Stomach (tissue), 8 donors: ENCODE measurements at regions not wholly inside any gene's neighbourhood (a gene's known extent, or its start where the extent isn't known, plus 50 kb on each side); places are given as distances from the start of the nearest gene placed in this dataset.

ENCODE experiments used
- DNase-seq, 2 donors: peaks; one replicate each; pipeline versions ENCODE4 v3.0.0 to v3.0.0-alpha.2; 2013 to 2019
- H3K27ac ChIP-seq, 5 donors: fragments of 200-600 bp in 4 of 5; sonication (generic) in 4 of 5; one replicate each; pipeline ENCODE4 v1.5.1; 2013 to 2019; ENCODE audit warnings: mild to moderate bottlenecking in 1 of 5, moderate library complexity in 1 of 5
- H3K27me3 ChIP-seq, 3 donors: fragments of 200-600 bp; sonication (generic); one replicate each; pipeline ENCODE4 v1.5.1; 2017 to 2019; ENCODE audit warnings: mixed run types in 1 of 3
- H3K36me3 ChIP-seq, 4 donors: fragments of 200-600 bp; sonication (generic); 1 replicate in 3 of 4; 2 replicates in 1 of 4; pipeline ENCODE4 v1.5.1; 2016 to 2019
- H3K4me1 ChIP-seq, 4 donors: fragments of 200-600 bp; sonication (generic); one replicate each; pipeline ENCODE4 v1.5.1; 2016 to 2019
- H3K4me3 ChIP-seq, 4 donors: fragments of 200-600 bp; sonication (generic) in 3 of 4; one replicate each; pipeline ENCODE4 v1.5.1; 2016 to 2019; ENCODE audit warnings: mild to moderate bottlenecking in 1 of 4
- H3K9me3 ChIP-seq, 4 donors: fragments of 200-600 bp; sonication (generic); one replicate each; pipeline ENCODE4 v1.5.1; 2016 to 2019
- EP300 ChIP-seq: sonication (generic); formaldehyde crosslinking; IDR thresholded peaks from one replicate; pipeline ENCODE4 v1.6.1; 2017; ENCODE audit warnings: antibody characterized with exemption
- POLR2A ChIP-seq, 4 donors: fragments of 450-650 bp; IDR thresholded peaks; one replicate each; pipeline ENCODE4 v1.6.1; 2016; ENCODE audit warnings: antibody characterized with exemption in 4 of 4, control low read depth in 2 of 4, mild to moderate bottlenecking in 1 of 4, moderate library complexity in 1 of 4
- POLR2AphosphoS5 ChIP-seq, 3 donors: sonication (generic); formaldehyde crosslinking; IDR thresholded peaks; one replicate each; pipeline ENCODE4 v1.6.1; 2016; ENCODE audit warnings: antibody characterized with exemption in 3 of 3
- WGBS, 5 donors: extraction: QIAGEN DNeasy Blood & Tissue Kit in 3 of 5; methylation state at CpG; one replicate each; pipeline versions ENCODE4 v1.1.5 to v1.1.7; 2013 to 2018; 5-methylcytosine and 5-hydroxymethylcytosine counted together
- intact Hi-C: fragments of 100-400 bp; cut with DNase I; formaldehyde crosslinking; loops from one replicate; pipeline ENCODE4 v1.15.1; 2023; ENCODE audit warnings: low total_unique reads
- TF ChIP-seq, protein P1 (sequence below), 7 experiments: fragments of 450-650 bp in 4 of 7; fragments of 200-600 bp in 3 of 7; sonication (generic) in 3 of 7; IDR thresholded peaks; one replicate each; pipeline ENCODE4 v1.5.1; 2016 to 2019; ENCODE audit warnings: antibody characterized with exemption in 7 of 7, control low read depth in 2 of 7, mild to moderate bottlenecking in 1 of 7
- donor health status: healthy with polysubstance abuse.
- donor health status: Bipolar disorder and iron deficiency.
- donor health status: healthy.

DNA sequence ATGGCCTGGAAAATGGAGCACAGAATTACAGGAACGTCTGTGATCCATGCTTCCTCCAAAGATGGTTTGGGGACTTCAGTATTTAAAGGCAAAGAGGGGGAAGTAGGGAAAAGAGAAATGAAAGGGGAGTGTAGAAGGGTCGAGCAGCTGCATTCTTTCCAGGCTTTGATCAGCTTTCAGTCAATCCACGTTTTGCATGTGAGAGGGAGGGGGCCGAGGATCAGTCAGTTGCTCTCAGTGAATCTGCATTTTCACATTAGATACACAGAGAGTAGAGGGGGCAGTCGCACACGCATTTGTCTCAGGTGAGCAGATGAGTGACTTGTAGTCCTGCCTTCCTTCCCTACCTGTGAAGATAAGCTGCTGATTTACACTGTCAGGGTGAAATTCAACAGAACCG is 78.8 kb downstream of the FOXF2 start:
- intact Hi-C loops = no loop called here
- 27 to 40% (median 36%) methylated on average over 7 of the region's 7 CpGs for WGBS, 5 donors
- no peak for DNase-seq
- no peak overlapping the region for H3K4me3 ChIP-seq
- TF ChIP-seq, protein P1, sequence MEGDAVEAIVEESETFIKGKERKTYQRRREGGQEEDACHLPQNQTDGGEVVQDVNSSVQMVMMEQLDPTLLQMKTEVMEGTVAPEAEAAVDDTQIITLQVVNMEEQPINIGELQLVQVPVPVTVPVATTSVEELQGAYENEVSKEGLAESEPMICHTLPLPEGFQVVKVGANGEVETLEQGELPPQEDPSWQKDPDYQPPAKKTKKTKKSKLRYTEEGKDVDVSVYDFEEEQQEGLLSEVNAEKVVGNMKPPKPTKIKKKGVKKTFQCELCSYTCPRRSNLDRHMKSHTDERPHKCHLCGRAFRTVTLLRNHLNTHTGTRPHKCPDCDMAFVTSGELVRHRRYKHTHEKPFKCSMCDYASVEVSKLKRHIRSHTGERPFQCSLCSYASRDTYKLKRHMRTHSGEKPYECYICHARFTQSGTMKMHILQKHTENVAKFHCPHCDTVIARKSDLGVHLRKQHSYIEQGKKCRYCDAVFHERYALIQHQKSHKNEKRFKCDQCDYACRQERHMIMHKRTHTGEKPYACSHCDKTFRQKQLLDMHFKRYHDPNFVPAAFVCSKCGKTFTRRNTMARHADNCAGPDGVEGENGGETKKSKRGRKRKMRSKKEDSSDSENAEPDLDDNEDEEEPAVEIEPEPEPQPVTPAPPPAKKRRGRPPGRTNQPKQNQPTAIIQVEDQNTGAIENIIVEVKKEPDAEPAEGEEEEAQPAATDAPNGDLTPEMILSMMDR (IDR thresholded peaks at IDR 0.05) = no peak
- TF ChIP-seq EP300 (no peak), POLR2AphosphoS5 (IDR thresholded peaks at IDR 0.05) (no peak), POLR2A (IDR thresholded peaks at IDR 0.05) (no peak)
- H3K9me3 ChIP-seq = no peaks in the 10 kb centered on the region
- peaks cover 0 to 21% (median 0%) of the 10 kb centered on the region in 3 donors for H3K27me3 ChIP-seq
- H3K36me3 ChIP-seq = no peaks in the 10 kb centered on the region
- H3K27ac ChIP-seq = no peak overlapping the region
- H3K4me1 ChIP-seq = no peaks in the 10 kb centered on the region

DNA sequence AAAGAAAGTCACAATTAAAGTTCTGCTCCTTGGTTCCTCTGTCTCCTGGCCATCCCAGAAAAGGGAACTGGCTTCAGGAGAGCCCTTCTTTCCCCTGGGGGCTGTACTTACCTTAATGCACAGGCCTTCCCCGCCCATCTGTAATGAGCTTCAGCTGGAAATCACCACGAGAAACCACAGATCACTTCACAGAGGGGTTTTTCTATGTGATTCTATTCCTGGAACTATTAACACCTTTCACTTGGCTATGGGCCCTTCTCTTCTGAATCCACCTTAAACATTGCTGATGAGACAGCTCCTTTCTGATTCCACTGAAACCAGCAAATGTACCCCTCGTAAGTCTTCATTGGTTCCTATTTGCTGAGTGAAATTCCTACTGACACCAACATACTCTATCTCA is 80.7 kb downstream of the FOXF2 start:
- H3K36me3 ChIP-seq = no peaks in the 10 kb centered on the region
- no peak overlapping the region for H3K4me3 ChIP-seq
- peaks cover 0 to 26% (median 0%) of the 10 kb centered on the region in 3 donors for H3K27me3 ChIP-seq
- H3K9me3 ChIP-seq = no peaks in the 10 kb centered on the region
- H3K27ac ChIP-seq = no peak overlapping the region
- H3K4me1 ChIP-seq = no peaks in the 10 kb centered on the region
- no peak for DNase-seq
- intact Hi-C loops = no loop called here
- 50 to 89% (median 64%) methylated on average over 3 of the region's 3 CpGs for WGBS, 5 donors
- TF ChIP-seq, protein P1 (IDR thresholded peaks at IDR 0.05) = no peak
- TF ChIP-seq POLR2AphosphoS5 (IDR thresholded peaks at IDR 0.05) (no peak), EP300 (no peak), POLR2A (IDR thresholded peaks at IDR 0.05) (no peak)

DNA sequence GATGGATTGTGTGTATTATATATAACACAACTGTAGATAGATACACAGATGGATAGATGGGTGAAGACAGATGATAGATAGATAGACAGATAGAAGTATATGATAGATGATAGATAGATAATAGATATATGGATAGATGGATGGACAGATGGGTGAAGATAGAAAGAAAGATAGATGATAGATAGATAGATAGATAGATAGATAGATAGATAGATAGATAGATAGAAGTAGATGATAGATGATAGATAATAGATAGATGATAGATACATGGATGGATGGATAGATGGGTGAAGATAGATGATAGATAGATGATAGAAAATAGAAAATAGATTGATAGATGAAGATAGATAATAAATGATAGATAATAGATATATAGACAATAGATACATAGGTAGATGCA is 83.3 kb downstream of the FOXF2 start:
- Histone ChIP-seq H3K27ac (no peak overlapping the region), H3K9me3 (no peaks in the 10 kb centered on the region), H3K36me3 (no peaks in the 10 kb centered on the region), H3K4me3 (no peak overlapping the region), H3K27me3 (peaks cover 0 to 26% (median 0%) of the 10 kb centered on the region in 3 donors), H3K4me1 (no peaks in the 10 kb centered on the region)
- TF ChIP-seq EP300 = no peak
- TF ChIP-seq POLR2AphosphoS5 (IDR thresholded peaks at IDR 0.05) = no peak
- TF ChIP-seq, protein P1 (IDR thresholded peaks at IDR 0.05) = no peak
- TF ChIP-seq POLR2A (IDR thresholded peaks at IDR 0.05) = no peak
- intact Hi-C loops = no loop called here
- no peak for DNase-seq

DNA sequence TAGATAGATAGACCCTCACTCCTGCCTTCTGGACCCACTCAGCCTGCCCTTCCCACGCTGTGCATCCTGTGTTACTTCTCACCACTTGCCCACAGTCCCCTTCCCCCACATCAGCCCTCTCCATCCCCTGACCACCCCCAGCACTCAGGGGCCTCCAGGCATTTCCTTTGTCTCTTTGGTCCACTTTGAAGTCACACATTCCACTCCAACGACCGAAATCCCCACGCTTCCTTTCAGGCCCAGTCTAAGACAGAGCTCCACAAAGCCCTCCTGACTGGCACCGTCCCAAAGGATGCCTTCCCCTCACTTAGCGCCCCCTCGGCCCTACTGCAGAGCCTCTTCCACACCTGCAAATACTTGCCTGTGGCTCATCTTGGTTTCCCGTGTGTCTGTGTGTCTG is 83.8 kb downstream of the FOXF2 start:
- Histone ChIP-seq H3K9me3 (no peaks in the 10 kb centered on the region), H3K36me3 (no peaks in the 10 kb centered on the region), H3K27me3 (peaks cover 0 to 26% (median 0%) of the 10 kb centered on the region in 3 donors), H3K4me1 (no peaks in the 10 kb centered on the region), H3K4me3 (no peak overlapping the region), H3K27ac (no peak overlapping the region)
- 65 to 74% (median 69%) methylated on average over 8 of the region's 8 CpGs for WGBS, 5 donors
- DNase-seq = no peak
- intact Hi-C loops = no loop called here
- no peak for TF ChIP-seq EP300

DNA sequence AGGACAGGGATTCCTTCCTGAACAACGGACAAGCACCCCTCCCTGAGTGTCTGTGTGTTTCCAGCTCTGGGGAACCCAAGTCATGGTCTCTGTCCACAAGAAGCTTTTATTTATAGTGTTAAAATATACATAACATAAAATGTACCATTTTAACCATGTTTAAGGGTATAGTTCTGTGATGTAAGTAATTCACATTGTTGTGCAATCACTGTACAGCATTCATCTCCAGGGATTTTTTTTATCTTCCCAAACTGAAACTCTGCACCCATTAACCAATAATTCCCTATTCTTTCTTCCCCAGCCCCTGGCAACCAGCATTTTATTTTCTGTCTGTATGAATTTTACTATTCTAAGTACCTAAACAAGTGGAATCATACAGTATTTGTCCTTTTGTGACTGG is 84.2 kb downstream of the FOXF2 start:
- no peaks in the 10 kb centered on the region for H3K4me1 ChIP-seq
- intact Hi-C loops = no loop called here
- 67 to 85% (median 72%) methylated on average over 1 of the region's 1 CpG for WGBS, 5 donors
- no peak for TF ChIP-seq POLR2AphosphoS5 (IDR thresholded peaks at IDR 0.05)
- TF ChIP-seq, protein P1 (IDR thresholded peaks at IDR 0.05) = no peak
- TF ChIP-seq EP300 = no peak
- no peak for TF ChIP-seq POLR2A (IDR thresholded peaks at IDR 0.05)
- DNase-seq = no peak
- H3K4me3 ChIP-seq = no peak overlapping the region
- no peaks in the 10 kb centered on the region for H3K36me3 ChIP-seq
- H3K9me3 ChIP-seq = no peaks in the 10 kb centered on the region
- H3K27ac ChIP-seq = no peak overlapping the region
- peaks cover 0 to 26% (median 0%) of the 10 kb centered on the region in 3 donors for H3K27me3 ChIP-seq
